Choroid plexus epithelial cell (primary cell): ENCODE measurements at regions not wholly inside any gene's neighbourhood (a gene's known extent, or its start where the extent isn't known, plus 50 kb on each side); places are given as distances from the start of the nearest gene placed in this dataset.

ENCODE experiments used
- DNase-seq: peaks from one replicate; pipeline ENCODE4 v3.0.0-alpha.2; 2010; ENCODE audit warnings: low read depth
- H3K4me3 ChIP-seq: 2 replicates; pipeline ENCODE4 v1.5.1; 2011; ENCODE audit warnings: low read depth, mild to moderate bottlenecking, control low read depth, low read length, moderate library complexity
- TF ChIP-seq, protein P1 (sequence below): conservative IDR thresholded peaks from 2 replicates; pipeline ENCODE4 v1.5.1; 2011; ENCODE audit warnings: low read depth, mild to moderate bottlenecking, control low read depth, inconsistent platforms, low read length, moderate library complexity

DNA sequence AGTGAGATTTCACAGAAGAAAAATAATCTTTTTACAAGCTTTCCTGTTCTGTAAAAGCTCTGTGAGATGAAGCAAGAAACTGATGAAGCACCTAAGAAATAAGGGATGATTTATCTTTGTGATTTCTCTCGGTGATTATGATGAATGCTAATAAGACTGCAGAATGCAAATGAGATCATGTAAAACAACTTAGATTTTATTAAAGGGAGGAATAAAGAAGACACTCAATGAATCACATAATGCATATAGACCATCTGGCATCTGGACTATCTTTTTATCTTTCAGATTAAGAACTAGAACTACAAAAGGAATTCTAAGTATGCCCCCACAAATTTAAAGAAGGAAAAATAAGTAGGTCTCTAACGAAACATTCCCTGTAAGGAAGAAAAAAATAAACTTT lies 361.5 kb upstream of the OPRM1 start:
- TF ChIP-seq, protein P1, sequence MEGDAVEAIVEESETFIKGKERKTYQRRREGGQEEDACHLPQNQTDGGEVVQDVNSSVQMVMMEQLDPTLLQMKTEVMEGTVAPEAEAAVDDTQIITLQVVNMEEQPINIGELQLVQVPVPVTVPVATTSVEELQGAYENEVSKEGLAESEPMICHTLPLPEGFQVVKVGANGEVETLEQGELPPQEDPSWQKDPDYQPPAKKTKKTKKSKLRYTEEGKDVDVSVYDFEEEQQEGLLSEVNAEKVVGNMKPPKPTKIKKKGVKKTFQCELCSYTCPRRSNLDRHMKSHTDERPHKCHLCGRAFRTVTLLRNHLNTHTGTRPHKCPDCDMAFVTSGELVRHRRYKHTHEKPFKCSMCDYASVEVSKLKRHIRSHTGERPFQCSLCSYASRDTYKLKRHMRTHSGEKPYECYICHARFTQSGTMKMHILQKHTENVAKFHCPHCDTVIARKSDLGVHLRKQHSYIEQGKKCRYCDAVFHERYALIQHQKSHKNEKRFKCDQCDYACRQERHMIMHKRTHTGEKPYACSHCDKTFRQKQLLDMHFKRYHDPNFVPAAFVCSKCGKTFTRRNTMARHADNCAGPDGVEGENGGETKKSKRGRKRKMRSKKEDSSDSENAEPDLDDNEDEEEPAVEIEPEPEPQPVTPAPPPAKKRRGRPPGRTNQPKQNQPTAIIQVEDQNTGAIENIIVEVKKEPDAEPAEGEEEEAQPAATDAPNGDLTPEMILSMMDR = no peak
- H3K4me3 ChIP-seq = no peak overlapping the region
- DNase-seq = no peak

DNA sequence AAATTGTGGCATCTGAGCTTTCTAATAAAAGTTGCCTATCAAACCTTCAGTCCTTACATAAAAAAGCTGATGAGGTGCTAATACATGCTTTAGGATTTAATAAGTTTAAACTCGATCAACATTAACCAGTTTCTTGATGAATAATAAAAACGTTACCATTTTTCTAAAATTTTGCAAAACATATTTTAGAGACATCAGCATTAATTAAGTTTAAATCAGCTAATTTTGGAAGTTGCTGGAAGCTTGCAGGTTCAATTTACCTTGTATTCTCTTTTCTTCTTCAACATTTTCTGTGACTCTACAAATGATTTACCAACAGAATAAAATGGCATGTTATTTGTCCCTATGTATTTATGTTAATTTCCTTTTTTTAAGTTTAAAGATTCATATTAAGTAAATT lies 365.3 kb upstream of the OPRM1 start:
- H3K4me3 ChIP-seq = no peak overlapping the region
- no peak for DNase-seq
- TF ChIP-seq, protein P1 = no peak

DNA sequence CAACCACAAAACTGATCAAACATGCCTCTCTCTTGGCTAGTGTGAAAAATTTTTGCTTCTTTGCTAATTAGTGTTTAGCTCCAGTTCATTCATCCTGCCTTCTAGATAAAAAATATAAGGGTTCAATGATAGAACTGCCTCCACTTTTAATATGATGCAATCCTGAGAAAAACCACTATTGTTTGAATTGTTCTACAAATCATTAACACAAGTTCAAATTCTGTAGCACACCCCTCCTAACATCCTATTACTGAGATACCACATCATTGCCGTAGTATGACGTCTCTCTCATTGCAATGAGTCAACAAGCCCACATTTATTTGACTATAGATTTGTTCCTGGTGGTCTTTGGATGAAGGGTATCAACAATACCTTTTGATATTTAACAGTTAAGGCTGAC lies 365.8 kb upstream of the OPRM1 start:
- H3K4me3 ChIP-seq = no peak overlapping the region
- TF ChIP-seq, protein P1 = no peak
- no peak for DNase-seq

DNA sequence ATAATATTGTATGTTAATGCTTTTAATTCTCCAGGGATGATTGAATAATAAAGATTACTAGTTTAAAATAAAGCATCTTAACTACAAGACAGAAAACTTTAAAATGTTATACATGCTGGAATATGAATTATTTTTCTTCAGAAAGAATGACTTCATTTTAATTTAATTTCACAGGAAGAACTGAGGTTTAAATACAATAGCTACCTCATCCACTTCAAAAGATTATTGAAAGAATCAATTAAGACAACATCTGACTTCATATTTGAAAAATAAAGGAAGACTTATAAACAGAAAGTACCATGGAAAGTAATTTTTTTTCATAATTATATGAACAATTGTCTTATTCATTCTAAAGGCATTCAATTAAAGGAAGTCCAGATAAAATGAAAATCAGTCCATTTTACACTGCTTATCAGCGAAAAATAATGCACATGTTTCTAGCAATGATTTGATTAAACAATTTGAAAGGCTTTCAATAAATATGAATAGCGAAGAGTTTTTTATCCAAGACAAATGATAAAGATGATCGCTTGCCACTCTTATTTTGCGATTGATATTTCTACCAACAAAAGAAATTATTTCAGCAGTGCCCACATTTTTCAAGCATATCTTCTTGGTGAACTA lies 368.5 kb upstream of the OPRM1 start:
- TF ChIP-seq, protein P1 = no peak

DNA sequence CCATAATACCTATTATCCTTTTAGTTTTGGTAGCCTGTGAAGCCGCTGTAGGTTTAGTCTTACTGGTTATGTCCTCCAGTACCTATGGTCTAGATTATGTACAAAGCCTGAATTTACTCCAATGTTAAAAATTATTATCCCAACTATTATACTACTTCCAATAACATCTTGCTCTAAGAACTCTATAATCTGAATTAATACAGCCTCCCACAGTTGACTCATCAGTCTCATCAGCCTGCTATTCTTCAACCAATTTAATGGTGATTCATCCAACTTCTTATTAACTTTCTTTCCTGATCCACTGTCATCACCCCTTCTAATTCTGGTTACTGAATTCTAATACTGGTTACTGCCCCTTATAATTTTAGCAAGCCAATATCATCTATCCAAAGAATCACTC lies 370.3 kb upstream of the OPRM1 start:
- no peak for DNase-seq
- TF ChIP-seq, protein P1 = no peak
- H3K4me3 ChIP-seq = no peak overlapping the region

More for the DNA sequence above, 368.5 kb upstream of the OPRM1 start:
- no peak for DNase-seq
- H3K4me3 ChIP-seq = no peak overlapping the region

DNA sequence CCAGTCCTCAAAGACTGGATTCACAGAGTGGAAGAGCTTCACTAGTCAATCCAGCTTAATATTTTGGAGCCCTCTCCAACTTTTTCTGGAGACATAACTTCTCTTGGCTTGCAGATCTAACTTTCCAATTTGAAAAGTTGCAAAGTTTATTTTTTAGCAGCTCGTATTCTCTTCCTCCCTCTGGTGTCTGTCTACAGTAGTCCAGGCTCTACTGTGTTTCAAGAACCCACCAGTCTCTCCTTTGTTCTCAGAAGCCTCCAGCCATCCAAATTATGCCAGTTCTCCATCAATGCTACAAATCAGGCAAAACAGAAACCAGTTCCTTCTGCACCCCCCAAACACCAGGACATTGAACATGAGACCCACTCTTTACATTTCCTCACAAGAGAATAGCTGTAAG lies 376.1 kb upstream of the OPRM1 start:
- peak; percentile 1 for DNase-seq
- H3K4me3 ChIP-seq = no peak overlapping the region
- TF ChIP-seq, protein P1 = peak; percentile 21

DNA sequence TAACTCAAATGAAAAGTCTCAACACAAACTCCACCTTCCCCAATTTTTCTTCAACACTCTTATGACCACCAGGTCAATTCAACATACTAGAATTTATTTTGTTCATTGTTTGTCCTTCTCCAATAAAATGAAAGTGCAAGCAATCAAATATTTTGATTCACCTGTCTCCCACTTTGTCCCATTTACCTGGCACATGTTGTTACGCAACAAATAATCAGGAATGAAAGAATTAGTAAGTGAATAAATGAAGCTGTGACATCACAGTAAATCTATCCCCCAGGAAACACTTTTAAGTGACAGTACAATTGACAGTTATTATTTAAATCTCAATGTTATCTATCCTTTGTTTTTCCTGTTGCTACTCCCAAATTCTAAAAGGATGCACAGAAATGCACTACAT lies 393.7 kb upstream of the OPRM1 start:
- DNase-seq = no peak
- TF ChIP-seq, protein P1 = no peak
- H3K4me3 ChIP-seq = no peak overlapping the region
